ENCODE measurements at regions not wholly inside any gene's neighbourhood (a gene's known extent, or its start where the extent isn't known, plus 50 kb on each side); places are given as distances from the start of the nearest gene placed in this dataset.

DNA sequence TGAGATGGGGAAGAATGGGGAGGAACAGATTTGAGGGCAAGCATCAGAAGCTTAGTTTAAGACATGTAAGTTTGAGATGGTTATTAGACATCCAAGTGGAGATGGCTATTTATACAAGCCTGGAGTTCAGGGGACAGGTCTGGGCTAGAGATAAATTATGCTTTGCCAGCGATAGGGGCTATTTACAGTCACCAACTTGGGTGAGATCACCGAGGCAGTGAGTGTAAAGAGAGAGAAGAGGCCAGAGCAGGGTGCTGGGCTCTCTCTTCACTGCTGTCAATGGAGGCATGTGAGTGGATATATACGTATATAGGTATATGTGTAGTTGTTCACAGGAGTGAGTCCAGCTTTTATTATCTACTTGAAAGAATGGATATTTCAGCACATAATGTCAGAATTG, 81.0 kb downstream of the QPCT start:
- no peak for DNase-seq (ENCODE audit: low read depth)

DNA sequence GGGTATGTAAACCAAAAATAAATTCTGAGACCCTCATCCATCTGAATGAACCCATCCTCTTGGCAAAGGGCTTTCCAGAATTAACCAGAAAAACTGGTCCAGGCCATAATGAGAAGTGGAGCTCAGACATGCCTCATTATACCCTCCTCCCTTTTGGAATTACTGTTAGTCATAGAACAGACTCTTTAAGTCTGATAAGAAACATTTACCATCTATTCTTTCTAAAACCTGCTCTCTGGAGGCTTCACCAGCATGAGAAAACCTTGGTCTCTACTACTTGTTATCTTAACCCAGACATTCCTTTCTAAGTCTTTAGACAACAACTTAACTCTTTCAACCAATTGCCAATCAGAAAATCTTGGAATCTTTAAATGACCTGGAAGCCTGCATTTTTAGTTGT, 82.8 kb downstream of the QPCT start:
- DNase-seq (ENCODE audit: low read depth), result no peak

DNA sequence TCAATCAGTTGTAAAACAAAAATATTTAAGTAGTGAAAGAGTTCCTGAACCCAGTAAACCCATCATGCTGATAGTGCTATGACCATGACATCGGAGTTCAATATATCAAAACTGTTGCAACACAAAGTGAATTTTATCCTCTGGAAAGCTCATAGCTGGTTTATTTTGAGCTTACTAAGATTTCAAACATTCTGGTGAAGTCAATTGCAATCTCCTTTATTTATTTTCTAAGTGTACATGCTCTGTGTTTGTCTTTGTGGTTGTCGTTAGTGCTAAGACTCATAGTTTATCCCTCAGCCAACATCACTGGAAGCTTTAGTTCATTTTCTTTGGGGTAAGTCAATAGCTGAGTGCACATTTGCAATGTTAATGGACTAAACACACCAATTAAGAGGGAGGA, 91.9 kb downstream of the QPCT start:
- DNase-seq (ENCODE audit: low read depth), result no peak

- no peak for DNase-seq (ENCODE audit: low read depth)
Measured at GRCh38 chr2:37439131-37439642, 94.8 kb downstream of the QPCT start.

DNA sequence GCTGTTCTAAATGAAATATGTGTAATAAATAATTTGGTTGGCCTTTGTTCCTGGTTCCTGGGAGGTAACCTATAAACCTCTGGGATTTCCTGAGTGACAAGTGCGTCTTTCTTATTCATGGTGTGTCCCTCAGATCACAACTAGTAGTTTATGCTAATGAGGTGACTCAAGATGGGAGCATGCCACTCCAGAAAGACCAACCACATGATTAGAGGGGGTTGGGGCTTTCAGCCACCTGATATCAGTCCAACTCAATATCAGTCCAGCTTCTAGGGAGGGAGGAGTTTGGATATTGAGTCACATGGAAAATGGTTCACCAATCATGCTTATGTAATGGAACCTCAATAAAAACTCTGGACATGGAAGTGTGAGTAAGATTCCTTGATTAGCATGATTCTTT, 96.6 kb downstream of the QPCT start:
- DNase-seq (ENCODE audit: low read depth), result no peak

DNA sequence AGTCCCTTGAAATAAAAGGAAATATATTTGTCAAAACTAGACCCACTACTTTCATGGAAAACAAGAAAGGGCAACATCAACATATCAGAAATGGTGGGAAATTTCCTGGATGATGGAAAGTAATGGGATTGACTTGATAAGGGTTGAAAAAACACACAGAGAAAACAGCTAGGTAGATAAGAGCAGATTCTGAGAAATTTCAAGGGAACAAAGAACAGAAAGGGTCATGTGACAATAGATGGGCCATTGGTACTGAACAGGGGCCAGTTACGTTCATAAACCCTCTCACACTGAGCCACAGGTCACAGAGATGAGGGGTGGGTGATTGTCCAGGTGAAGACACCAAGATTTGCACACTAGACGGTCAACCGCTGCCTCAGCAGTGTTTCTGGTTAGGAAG, 98.7 kb downstream of the QPCT start:
- DNase-seq (ENCODE audit: low read depth), result no peak

DNA sequence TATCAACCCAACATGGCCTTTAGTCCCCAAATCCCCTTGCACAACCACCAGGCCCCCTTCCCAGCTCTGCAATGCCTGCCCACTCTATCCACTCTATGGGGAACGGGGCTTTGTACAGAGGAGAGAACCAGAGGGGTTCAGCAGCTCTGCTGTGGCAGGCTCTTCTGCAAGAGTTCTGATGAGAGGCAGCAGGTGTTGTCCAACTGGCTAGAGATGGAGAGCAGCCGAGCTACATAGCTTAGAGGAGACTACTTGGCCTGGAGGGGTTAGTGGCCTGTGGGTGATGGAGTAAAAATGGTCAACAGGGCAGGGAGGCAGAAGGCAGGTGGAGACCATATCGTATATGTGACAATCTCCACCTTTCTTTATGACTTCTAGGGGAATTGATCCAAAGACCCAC, 103.0 kb downstream of the QPCT start:
- DNase-seq (ENCODE audit: low read depth), result no peak

- no peak for DNase-seq (ENCODE audit: low read depth)
Measured at GRCh38 chr2:37448342-37449120, 104.1 kb downstream of the QPCT start.

- no peak for DNase-seq (ENCODE audit: low read depth)
Measured at GRCh38 chr2:37449761-37450296, 105.4 kb downstream of the QPCT start.

DNA sequence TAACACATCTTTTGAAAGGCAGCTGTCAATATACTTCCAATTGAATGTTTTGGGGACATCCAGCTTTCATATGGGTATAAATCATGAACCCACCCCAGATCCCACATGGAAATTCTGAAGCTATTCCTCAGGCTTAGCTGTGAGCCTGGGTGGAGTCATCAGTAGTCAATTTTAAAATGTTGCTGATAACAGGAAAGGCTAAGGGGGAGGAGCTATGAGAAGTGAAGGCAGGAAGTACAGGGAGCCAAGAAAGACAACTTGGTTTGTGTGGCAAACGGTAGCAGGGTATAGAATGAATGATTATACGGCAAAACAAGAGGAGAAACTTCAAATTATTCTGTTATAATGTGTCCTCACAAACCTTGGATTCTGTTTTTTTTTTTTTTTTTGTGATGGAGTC, 108.6 kb downstream of the QPCT start:
- DNase-seq (ENCODE audit: low read depth), result no peak

DNA sequence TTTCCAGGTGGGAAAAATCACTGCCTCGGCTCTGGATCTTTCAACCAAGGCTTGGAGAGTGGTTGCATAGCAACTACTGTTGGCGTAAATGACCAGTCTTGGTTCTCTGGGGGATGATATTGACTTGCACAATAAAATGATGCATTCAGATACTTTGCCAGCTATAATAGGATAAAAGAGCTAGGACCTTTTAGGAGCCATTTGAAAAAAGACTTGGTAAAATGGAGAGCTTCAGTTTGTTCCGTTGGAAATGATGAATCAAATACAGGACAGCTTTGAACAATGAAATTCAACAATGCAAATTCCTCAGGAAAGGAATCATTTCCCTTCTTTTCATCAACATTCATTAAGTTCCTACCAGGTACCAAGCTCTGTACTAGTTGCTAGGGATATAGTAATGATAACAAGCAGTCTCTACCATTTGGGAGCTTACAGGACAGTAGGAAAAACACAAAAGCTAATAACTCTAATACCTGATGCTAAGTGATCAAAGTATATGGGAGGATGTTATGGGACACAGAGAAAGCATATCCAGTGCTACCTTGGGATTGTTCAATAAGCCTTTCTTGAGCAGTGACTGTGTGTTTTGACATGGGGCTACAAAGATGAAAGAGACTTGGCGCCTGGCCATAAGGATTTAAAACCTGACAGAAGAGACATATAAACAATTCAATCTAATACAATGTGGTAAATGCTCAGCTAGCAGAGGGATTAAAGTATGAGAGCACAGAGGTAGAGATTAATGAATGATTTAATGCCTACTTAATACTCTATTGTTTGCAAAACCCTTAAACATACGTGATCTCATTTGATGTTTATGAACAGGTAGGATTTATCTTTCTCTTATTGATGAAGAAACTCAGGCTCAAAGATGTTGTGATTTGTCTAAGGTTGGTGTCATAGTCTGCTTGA, 110.7 kb downstream of the QPCT start:
- DNase-seq (ENCODE audit: low read depth), result no peak

- no peak for DNase-seq (ENCODE audit: low read depth)
Measured at GRCh38 chr2:37456479-37456878, 112.0 kb downstream of the QPCT start.

- DNase-seq (ENCODE audit: low read depth), result no peak
Measured at GRCh38 chr2:37457401-37457901, 113.0 kb downstream of the QPCT start.

DNA sequence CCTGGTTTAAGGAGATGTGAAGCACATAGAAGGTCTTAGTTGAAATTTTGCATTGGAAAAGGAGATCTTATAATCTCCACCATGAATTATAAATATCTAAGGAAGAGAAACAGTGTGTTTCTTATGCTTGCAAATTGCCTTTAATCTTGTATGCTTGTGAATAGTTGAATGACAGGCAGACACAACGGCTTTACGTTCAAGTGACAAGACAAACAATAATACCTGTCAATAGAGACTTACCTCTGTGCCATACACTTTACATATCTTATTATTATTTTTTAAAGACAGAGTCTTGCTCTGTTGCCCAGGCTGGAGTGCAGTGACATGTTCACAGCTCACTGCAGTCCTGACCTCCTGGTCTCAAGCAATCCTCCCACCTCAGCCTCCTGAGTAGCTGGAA, 113.7 kb downstream of the QPCT start:
- DNase-seq (ENCODE audit: low read depth), result no peak

DNA sequence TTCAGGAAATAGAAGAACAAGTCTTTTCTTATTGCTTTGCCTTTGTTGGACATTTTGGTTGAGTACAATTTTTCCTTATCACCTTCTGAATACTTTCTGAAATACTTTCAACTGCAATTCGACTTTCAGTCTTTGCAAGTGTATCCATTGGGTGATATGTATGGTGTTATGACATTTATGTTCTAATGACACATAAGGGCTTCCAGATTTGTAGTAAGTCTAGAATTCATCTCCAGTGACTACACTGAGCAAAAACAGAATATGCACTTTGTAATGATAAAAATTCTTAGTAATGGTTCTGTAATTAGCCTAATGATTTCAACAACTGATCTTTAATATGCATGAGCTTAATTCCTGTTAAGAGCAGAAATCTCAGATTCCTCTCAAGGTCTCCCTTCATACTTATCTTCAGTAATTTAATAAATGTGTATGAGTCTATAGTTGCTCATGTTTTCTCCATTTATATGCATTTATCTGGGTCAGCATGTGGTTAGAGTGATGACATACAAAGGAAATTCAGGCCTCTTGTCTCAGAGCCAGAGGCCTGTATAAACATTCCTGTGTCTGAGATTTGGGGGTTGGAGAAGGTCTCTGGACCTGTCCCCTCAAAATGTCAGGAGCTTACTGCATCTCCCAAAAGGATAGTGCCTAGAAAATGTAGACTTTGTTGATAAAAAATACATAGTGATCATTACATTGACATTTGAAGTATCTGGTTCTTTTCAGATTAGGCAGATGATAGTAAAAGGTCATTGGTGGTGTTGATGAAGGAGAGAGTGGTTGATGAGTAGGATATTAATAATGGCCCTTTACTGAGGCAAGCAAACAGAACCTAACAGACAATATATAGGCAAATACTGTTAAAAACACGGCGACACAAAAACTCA, 114.9 kb downstream of the QPCT start:
- no peak for DNase-seq (ENCODE audit: low read depth)

- no peak for DNase-seq (ENCODE audit: low read depth)
Measured at GRCh38 chr2:37460896-37461229, 116.4 kb downstream of the QPCT start.

DNA sequence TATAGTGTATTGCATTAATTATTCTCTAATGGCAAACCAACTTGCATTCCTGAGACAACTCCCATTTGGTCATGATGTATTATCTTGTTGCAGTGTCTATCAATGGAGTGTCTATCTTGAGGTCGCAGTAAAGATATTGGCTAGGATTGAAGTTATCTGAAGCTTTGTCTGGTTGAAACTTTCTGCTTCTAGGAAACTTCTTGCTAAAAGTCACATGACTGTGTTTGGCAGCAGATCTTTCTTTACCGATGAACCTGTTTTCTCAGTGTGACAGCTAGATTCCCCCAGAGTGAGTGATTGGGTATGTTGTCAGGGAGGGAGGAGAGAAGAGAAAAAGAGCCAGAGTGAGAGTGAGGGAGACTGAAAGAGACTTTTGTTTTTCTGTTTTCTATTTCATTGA, 119.6 kb downstream of the QPCT start:
- no peak for DNase-seq (ENCODE audit: low read depth)

DNA sequence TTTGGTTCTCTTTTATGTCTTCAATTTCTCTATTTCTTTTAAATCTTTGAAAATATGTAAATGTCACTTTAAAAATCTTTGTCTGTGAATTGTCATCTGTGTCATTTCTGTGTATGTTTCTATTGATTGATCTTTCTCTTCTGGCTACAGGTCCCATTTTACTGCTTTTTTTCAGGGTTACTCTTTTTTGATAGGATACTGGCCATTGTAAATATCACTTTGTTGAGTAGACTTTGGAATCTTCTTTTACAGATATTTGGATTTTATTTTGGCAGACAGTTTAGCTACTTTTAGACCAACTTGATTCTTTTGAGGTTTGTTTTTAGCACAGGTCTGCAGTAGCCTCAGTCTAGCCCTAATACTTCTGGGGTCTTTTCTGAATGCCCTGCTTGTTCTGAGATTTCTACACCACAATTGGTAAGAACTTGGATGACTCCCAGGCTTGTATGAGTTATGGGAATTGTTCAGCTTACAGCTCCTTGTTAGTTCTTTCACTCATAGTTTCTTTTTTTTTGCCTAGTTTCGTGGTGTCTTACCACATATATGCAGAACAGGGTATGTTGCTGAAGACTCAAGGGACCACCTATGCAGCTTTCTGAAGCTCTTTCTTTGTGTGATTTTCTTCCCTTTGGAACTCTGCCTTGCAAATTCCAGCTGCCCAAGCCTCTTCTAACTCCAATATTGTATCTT, 122.2 kb downstream of the QPCT start:
- no peak for DNase-seq (ENCODE audit: low read depth)

DNA sequence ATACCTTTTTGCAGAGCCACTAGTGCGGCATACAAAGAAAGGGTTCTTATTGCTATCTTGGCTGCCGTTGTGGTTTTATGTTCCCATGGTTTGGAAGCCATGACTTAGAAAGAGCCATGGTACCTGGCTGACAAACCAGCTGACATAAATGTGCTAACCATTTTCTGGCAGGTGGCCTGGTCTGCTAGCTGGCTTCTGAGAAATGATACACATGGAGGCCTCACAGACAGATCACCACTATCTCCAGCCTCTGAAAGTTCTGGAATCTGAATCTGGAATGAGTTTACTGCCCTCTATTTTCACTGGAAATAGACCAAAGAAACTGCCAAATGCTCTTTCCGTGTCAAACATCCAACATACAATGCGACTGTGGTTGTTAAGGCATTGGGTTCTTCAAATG, 123.7 kb downstream of the QPCT start:
- DNase-seq (ENCODE audit: low read depth), result no peak

GRCh38 chr2:37469126-37469525, 124.7 kb downstream of the QPCT start:
- DNase-seq (ENCODE audit: low read depth), result no peak

DNA sequence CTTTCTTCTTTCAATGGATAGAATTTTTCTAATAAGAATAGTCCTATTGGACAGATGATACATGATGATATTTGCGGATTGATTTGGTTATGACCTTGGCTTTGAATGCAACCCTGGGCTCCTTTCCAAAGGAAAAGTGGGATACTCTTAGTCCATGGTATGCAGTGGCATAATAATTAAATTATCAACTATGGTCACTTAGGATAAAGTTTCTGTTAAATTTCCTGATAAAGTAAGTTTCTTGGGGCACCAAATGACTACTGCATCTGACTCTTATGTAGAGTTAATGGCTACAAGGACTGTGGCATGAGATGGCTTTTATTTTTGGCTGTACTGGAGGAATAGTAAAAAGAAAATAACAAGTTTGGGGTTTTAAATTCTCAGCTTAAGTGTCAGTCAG, 126.7 kb downstream of the QPCT start:
- no peak for DNase-seq (ENCODE audit: low read depth)

Measured in stimulated activated CD8-positive, alpha-beta memory T cell treated with anti-CD3 and anti-CD28 coated beads, Interleukin-15, amount 100 ng/mL, for 1 hour (primary cell).